HG02642 (cell line): ENCODE measurements at regions not wholly inside any gene's neighbourhood (a gene's known extent, or its start where the extent isn't known, plus 50 kb on each side); places are given as distances from the start of the nearest gene placed in this dataset.
"Not testable (repeated sequence)": the region's sequence is repeated elsewhere in the genome, so short reads cannot be mapped to it uniquely, and the experiment has no call there.

Experiments used
- ATAC-seq: cut with Tn5 transposase; IDR thresholded peaks from one replicate; pipeline ENCODE4 v1.9.1; 2021; ENCODE audit warnings: mild to moderate bottlenecking; ENCODE audit not compliant: unreplicated experiment, poor library complexity

DNA sequence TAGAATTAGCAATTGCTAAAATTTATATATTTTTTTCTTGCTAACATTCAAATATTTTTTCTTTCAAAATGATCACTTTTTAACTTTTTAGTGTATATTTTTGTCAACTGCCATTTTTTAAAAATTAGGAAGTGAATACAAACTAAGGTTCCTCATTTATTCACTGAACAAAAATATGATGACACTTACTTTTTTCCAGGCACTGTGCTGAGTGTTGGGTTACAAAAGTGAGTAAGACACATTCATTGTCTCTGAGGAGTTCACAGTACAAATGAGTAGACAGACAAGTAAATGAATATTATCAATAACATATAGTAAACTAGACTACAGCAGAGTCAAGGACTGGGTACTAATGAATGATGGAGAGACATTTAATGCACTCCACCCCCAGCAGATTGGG is 543.5 kb downstream of the PDHA2 start:
- ATAC-seq: no peak

DNA sequence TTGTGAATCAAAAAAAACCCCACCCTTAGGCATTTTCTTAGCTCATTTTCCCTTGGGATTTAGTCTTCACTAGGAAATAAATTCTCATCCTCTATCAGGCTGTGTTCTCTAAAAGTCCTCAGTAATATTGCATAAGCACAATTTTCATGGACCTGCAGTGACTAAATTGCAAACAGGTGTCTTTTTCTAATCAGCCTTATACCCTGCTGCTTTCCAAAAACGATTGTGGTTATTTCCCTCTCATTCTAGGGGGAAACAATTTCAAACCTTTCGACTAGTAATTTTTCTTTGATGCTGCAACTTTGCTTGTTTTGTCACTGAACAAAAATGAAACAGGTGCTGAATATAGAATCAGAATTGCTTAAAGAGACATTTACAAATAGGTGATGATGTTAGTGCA is 549.9 kb downstream of the PDHA2 start:
- ATAC-seq: no peak

GRCh38 chr4:96390404-96390803 is 550.5 kb downstream of the PDHA2 start:
- ATAC-seq: no peak

GRCh38 chr4:96395747-96396146 is 555.9 kb downstream of the PDHA2 start:
- no peak for ATAC-seq

DNA sequence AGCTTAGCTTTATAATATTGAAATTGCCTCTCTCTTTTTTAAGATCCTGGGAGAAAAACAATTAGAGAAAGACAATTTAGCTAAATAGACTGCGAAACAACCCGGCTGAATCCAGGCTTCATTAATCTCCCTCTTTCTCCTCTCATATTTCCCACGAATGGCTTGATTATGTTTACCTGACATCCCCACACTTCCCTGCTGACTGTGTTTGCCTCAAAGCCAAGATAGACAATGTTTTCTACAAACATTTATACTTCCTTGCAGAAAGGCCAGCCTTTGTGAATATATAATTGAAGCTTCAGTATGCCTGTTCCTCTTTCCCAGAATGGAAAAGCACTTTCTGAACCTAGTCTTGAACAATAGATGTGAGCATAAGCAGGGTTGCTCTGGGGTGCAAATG is 566.8 kb downstream of the PDHA2 start:
- no peak for ATAC-seq

GRCh38 chr4:96407225-96407624 is 567.3 kb downstream of the PDHA2 start:
- ATAC-seq: no peak

DNA sequence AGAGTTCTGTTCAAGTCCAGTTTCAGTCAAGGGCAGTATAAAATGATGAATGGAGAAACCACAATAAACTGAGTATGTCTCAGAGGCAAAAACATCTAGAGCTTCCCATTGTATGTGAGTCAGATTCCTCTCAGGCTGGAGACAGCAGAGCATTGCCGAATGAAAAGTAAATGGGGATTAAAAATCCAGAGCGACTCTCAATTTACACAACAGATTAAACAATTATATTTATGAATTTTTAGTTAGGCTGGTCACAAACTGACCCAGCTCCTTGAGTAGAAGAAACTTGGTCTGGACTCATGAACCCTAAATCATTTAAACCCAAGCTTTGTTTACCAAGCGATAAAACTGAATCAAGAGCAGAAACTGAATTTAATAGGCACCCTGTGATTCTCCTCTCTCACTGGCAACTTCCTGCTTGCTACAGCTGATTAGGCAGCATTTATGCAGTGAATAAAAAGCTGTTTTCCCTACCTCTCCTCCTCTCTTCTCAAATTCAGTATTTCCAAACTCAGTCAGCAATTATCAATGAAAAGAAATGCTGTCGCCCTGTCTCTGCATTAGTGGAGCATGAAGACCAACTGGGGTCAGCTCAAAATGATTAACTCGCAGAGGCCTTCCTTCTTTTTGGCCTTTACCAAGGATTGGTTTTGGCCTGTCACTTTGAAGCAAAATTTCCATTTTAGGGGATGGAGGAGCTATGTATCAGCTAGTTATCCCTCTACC is 568.0 kb downstream of the PDHA2 start:
- no peak for ATAC-seq

DNA sequence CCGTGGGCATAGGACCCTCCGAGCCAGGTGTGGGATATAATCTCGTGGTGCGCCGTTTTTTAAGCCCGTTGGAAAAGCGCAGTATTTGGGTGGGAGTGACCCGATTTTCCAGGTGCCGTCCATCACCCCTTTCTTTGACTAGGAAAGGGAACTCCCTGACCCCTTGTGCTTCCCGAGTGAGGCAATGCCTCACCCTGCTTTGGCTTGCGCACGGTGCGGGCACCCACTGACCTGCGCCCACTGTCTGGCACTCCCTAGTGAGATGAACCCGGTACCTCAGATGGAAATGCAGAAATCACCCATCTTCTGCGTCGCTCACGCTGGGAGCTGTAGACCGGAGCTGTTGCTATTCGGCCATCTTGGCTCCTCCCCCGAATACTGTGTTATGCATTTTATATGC is 575.0 kb downstream of the PDHA2 start:
- not testable (repeated sequence) for ATAC-seq

- ATAC-seq: no peak
Observed at GRCh38 chr4:96429657-96430056, 589.8 kb downstream of the PDHA2 start.

DNA sequence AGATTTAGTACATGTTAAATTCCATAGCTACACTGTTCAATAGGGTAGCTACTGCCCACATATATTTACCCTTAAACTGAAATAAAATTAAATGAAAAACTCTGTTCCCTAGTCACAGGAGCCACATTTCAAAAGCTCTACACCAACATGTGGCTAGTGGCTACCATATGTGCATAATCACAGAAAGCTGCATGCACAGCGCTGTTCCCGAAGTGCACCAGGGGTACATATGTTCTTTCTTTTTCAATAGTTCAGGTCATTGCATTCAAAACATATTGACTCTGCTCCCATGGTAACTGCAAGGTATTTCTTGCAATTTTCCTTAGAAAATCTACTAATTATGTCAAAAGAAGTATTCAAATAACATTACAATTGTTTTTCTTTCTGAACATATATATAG is 591.2 kb downstream of the PDHA2 start:
- ATAC-seq: no peak

DNA sequence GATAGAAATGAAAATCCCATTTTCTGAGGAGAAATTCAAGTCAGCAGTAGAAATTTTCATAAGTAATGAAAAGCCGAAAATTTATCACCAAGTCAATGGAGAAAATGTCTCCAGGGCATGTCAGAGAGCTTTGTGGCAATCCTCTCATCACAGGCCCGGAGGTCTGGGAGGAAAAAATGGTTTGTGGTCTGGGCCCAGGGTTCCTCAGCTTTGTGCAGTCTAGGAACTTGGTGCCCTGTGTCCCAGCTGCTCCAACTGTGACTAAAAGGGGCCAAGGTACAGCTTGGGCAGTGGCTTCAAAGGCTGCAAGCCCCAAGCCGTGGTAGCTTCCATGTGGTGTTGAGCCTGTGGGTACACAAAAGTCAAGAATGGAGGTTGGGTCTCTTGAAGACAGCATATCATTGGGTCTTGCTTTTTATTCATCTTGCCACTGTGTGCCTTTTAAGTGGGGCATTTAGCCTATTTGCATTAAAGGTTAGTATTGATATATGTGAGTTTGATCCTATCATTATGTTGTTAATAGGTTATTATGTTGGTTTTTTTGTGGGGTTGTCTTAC is 608.5 kb downstream of the PDHA2 start:
- ATAC-seq: no peak

GRCh38 chr4:96455045-96455720 is 615.3 kb downstream of the PDHA2 start:
- no peak for ATAC-seq

DNA sequence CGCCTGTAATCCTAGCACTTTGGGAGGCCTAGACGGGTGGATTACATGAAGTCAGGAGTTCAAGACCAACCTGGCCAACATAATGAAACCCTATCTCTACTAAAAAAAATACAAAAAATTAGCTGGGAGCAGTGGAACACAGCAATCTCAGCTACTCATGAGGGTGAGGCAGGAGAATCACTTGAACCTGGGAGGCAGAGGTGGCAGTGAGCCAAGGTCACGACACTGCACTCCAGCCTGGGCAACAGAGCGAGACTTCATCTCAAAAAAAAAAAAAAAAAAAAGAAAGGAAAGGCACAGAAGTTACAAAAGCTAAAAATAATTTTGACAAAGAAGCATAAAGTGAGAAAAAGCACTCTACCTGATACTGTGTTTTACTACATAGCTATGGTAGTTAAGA is 618.1 kb downstream of the PDHA2 start:
- not testable (repeated sequence) for ATAC-seq

DNA sequence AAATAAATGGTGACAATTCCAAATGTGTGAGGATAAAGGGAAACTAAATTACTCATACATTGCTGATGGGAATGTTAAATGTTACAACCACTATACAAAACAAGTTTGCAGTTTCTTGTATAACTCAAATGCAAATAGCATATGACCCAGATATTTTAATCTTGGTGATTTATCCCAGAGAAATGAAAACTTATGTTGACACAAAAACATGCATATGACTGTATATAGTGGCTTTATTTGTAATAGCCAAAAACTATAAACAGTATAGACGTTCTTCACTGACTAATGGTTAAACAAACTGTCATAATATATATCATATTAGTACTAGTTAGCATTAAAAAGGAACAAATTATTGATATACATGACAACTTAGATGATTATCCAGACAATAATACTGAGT is 619.2 kb downstream of the PDHA2 start:
- no peak for ATAC-seq

GRCh38 chr4:96465834-96466233 is 625.9 kb downstream of the PDHA2 start:
- no peak for ATAC-seq

DNA sequence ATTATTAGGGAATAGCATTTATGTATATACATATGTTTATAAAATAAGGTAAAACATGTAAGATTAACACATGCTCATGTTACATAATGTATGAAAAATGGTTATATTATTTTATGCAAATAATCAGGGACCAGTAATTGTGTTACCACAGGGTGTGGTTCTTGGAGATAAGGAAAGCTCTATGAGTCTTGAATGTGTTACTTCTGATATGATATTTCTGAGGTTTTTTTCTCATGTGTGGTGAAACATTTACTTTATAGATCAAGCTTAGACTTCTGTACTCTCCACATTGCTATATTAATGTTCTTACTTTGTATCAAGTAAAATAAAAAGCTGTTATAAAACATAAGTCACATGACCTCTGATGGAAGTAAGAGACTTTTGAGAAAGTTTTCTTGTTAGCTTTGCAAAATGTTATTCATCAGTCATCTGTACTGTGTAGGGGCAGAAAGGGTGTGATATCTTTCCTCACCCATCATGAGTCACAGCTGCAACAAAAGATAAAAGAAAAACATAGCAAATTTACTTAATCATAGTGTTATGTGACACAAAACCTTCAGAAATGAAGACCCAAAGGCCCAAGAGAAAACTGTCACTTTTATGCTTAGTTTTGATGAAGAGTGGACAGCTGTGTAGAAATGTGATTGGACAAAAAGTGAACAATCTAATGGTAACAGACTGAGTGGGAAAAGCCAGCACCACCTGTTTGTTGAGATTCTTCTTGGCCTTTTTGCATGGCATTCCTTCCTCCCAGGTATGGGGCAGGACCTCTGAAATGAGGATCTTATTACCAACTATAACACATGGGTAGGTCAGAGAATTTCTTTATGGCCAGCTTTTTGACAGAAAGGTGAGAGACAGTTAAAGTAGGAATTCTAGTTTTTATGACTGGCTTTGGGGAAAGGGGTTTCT is 632.3 kb downstream of the PDHA2 start:
- ATAC-seq: no peak

- ATAC-seq: no peak
Observed at GRCh38 chr4:96473246-96473645, 633.4 kb downstream of the PDHA2 start.

- no peak for ATAC-seq
Observed at GRCh38 chr4:96483308-96484030, 643.6 kb downstream of the PDHA2 start.

GRCh38 chr4:96486563-96486962 is 646.7 kb downstream of the PDHA2 start:
- no peak for ATAC-seq

DNA sequence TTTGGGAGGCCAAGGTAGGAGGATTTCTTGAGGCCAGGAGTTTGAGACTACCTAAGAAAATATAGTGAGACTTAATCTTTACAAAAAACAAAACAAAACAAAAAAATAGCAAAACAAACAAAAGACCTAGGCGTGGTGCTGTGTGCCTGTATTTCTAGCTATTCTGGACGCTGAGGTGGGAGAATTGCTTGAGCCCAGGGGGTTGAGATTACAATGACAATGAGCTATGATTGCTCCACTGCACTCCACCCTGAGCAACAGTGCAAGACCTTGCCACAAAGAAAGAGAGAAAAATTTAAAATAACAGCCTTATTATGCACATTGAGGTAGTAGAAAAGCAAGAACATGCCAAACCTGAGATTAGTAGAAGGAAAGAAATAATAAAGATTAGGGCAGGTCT is 657.7 kb downstream of the PDHA2 start:
- ATAC-seq: no peak
